ENCODE measurements at regions not wholly inside any gene's neighbourhood (a gene's known extent, or its start where the extent isn't known, plus 50 kb on each side); places are given as distances from the start of the nearest gene placed in this dataset.
"Not testable (repeated sequence)": the region's sequence is repeated elsewhere in the genome, so short reads cannot be mapped to it uniquely, and the experiment has no call there.

DNA sequence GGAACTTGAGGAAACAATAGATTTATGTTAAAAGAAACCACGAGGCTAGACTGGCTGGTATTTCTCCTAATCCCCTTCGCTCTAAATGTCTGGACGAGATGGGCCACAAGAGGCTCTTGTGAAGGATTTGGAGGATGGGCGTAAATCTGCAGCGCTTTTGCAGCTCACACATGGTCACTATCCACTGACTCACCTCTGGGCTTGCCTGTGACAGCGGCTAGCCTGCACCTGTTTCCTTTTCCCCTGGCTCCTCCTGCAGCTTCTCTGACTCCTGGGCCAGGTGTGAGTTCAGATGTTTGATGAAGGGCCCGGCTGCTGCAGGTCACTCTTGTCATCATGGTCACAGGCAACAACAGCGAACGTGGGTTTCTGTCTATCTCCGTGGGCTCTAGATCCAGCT is 629.4 kb downstream of the CBLN4 start:
- no peak for DNase-seq

GRCh38 chr20:55365745-55366144 is 639.6 kb downstream of the CBLN4 start:
- DNase-seq, result no peak

- DNase-seq, result no peak
Observed at GRCh38 chr20:55360895-55361294, 644.4 kb downstream of the CBLN4 start.

DNA sequence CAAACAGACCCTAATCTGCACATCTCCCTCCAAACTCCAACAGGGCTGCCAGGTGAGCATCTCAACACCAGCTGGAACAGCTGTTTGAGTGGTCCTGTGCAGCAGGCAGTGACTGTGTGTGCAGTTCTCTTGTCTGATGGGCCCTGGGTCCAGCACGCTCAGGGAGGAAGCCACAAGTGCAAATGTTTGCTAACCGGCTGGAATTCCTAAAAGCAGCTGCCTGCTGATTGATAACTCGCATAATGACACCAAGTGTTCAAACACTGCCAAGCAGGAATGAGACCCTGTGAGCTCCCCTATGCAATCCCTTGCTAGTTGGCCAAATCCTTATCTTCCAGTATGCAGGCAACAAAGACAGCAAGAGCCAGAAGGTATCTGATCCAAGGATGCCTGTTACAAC is 650.6 kb downstream of the CBLN4 start:
- DNase-seq, result no peak

GRCh38 chr20:55353206-55353605 is 652.1 kb downstream of the CBLN4 start:
- no peak for DNase-seq

GRCh38 chr20:55348223-55348622 is 657.1 kb downstream of the CBLN4 start:
- no peak for DNase-seq

- no peak for DNase-seq
Observed at GRCh38 chr20:55342822-55343221, 662.5 kb downstream of the CBLN4 start.

GRCh38 chr20:55333798-55334197 is 671.5 kb downstream of the CBLN4 start:
- no peak for DNase-seq

DNA sequence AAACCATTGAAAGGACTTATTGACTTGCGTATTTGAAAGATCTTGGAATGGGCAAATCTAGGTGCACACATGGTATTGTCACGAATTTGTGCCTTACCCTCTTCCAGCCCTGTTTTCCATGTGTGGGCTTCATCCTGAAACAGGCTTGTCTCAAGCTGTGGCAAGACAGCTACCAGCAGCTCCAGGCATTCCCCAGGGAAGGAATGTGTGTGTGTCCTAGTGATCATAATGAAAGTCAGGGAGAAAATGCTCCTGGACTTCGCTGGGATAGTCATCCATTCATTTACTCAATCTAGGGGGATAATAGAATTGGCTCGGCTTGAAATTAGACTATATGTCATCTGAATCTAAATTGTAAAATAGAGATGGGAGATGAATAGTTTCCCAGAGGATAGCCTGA is 676.2 kb downstream of the CBLN4 start:
- no peak for DNase-seq

GRCh38 chr20:55322745-55323144 is 682.6 kb downstream of the CBLN4 start:
- no peak for DNase-seq

DNA sequence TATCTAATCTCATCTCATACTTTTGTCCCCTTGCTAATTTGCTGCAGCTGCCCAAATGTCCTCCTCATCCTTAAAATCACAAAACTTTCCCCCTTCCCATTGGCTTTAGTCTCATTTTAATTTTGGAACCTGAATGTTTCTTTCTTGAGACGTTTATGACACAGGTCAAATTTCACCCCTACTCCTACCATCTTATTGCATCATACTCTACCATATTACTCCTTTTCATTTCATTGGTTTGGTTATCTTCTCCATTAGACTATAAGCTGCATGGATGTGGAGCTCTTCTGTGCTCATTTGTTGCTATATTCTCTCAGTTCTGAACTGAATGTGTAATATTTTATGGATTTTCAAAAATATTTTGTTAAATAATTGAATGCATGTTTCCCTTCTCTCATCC is 688.6 kb downstream of the CBLN4 start:
- no peak for DNase-seq

GRCh38 chr20:55310844-55311243 is 694.5 kb downstream of the CBLN4 start:
- DNase-seq, result not testable (repeated sequence)

GRCh38 chr20:55291261-55291660 is 714.1 kb downstream of the CBLN4 start:
- DNase-seq, result no peak

GRCh38 chr20:55283889-55284288 is 721.4 kb downstream of the CBLN4 start:
- DNase-seq, result no peak

- DNase-seq, result no peak
Observed at GRCh38 chr20:55273149-55273548, 732.2 kb downstream of the CBLN4 start.

DNA sequence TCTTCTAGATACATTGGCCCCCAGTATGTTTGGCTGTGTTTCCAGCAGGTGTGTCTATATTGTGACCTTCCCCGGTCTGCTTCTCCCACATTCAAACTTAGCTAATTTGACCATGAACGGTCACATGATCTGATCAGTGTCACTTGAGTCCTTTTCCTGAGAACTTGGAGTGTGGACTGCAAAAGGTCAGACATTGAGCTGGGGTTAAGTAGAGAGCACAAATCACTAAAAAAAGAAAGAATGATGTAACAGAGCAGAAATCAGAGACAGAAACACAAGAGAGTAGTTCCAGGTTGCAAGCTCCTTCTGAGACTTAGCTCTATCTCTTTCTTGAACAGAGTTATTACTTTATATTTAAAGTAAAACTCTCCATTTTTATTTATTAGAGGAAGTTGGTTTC is 733.9 kb downstream of the CBLN4 start:
- DNase-seq, result no peak

DNA sequence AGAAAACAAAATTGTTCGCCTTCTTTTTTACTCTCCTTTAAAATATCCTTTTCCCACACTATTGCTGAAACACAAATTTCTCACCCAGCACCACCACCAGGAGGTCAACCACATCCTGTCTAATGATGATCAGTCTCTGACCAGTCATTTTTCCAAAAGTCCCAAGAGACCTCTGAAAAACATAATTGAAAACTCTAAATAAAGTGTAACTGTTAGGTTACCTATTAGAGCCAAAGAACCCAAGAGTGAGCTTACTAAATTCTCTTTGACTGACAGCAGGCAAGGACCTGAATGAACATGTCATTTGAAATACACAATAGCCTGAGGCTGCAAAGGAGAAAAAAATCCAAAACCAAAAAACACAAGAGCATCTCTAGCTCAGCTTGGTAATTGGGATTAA is 735.4 kb downstream of the CBLN4 start:
- no peak for DNase-seq

- DNase-seq, result no peak
Observed at GRCh38 chr20:55266361-55266760, 739.0 kb downstream of the CBLN4 start.

- no peak for DNase-seq
Observed at GRCh38 chr20:55264703-55265239, 740.5 kb downstream of the CBLN4 start.

DNA sequence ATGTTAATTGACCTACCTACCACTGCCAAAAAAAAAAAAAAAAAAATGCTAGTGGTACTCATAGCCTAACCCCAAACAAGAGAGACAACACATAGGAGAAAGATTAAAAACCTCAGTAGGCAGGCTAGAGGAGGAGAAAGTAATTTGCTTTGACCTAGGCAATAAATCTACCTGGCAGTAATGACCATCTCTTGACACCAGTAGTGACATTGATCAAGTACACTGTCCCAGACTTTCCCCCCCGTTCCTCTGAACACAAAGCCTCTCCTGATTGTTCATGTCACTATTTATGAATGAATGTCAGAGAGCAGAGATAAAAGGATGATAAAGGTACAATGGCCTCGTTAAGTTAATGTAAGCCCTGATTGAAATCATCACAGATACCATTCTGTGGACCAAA is 746.8 kb downstream of the CBLN4 start:
- no peak for DNase-seq

DNA sequence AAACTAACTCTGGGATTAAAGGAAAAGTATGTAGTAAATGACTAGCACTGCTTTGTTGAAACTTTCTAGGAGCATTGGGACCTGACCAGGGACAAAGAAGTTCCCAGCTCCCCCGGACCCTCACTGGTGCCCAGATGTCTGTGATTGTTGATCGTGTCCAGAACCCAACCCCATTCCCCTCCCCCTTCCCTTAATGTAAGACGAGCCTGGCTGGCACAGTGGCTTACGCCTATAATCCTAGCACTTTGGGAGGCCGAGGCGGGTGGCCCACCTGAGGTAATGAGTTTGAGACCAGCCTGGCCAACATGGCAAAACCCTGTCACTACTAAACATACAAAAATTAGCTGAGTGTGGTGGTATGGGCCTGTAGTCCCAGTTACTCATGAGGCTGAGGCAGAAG is 750.3 kb downstream of the CBLN4 start:
- no peak for DNase-seq

- DNase-seq, result no peak
Observed at GRCh38 chr20:55253781-55254180, 751.5 kb downstream of the CBLN4 start.

- DNase-seq, result no peak
Observed at GRCh38 chr20:55252521-55252920, 752.8 kb downstream of the CBLN4 start.

DNA sequence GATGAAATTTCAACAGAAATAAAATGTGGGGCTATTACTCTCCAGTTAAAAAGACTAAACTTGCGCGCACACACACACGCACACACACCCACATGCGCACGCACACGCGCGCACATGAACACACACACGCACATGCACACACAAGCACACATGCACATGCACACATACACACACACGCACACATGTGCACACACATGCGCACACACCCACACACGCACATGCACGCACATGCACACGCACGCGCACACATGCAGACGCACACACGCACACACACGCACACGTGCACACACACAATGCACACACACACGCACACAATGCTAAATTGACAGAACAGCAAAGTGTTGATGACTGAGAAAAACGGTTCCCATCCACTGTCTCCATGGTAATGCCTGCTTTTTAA is 754.1 kb downstream of the CBLN4 start:
- DNase-seq, result no peak

DNA sequence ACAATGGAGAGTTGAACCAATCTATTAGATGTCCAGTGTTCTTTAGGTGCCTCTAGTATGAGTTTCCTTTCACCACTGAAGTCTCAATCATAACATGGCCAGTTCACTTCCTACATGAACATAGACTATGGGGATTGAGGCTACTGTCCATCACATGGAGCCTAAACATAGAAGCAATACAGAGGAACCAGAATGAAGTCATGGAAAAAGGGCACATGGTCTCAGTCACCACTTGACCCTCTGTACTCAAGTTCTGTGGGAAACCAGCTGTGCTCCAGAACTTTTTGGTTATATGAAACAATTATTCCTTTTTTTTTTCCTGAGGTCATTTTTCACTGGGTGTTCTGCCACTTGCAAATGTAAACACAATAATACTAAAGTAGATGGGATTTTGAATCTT is 762.5 kb downstream of the CBLN4 start:
- no peak for DNase-seq

DNA sequence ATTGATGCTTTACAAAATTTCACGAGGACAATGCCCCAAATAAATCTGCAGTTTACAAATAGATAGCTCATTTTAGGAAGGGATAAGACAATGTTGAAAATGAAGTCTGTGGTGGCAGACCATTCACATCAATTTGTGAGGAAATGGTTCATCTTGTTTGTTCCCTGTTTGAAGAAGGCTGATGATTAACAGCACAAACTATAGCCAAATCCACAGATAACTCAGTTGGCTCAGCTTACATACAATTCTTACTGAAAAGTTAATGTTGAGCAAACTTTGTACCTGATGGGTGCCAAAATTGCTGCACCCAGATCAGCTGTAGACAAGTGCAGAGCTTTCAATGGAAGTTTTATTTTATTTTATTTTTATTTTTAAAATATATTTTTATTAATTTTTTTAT is 763.9 kb downstream of the DOK5 start:
- DNase-seq, result no peak
